ENCODE measurements at regions not wholly inside any gene's neighbourhood (a gene's known extent, or its start where the extent isn't known, plus 50 kb on each side); places are given as distances from the start of the nearest gene placed in this dataset.

DNA sequence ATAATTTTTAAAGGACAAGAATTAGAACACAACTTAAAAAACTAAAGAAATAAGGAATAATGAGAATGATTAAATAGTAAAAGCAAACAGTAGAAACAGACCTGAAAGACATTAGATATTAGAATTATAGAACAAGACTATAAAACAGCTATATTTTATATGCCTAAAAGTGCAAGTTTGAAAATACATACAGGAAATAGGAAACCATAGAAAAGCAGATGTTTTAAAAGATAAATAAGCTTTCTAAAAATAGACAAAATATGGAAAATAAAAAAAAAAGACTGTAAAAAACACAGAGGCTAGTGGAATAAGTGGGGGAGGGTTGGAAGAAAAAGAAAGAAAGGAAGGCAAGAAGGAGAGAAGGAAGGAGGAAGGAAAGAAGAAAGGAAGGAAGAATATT, 407.3 kb downstream of the IDS start:
- H3K4me1 ChIP-seq (ENCODE audit: control insufficient read depth in 1 of 2, low read depth in 2 of 2) = no peaks in the 10 kb centered on the region
- H3K27ac ChIP-seq = no peak overlapping the region
- H3K9me3 ChIP-seq = no peaks in the 10 kb centered on the region
- DNase-seq (ENCODE audit: low spot score) (no peak), ATAC-seq (ENCODE audit: insufficient number of reproducible peaks, low FRiP score, low read depth) (no peak)
- H3K36me3 ChIP-seq = no peaks in the 10 kb centered on the region
- TF ChIP-seq, protein P1, sequence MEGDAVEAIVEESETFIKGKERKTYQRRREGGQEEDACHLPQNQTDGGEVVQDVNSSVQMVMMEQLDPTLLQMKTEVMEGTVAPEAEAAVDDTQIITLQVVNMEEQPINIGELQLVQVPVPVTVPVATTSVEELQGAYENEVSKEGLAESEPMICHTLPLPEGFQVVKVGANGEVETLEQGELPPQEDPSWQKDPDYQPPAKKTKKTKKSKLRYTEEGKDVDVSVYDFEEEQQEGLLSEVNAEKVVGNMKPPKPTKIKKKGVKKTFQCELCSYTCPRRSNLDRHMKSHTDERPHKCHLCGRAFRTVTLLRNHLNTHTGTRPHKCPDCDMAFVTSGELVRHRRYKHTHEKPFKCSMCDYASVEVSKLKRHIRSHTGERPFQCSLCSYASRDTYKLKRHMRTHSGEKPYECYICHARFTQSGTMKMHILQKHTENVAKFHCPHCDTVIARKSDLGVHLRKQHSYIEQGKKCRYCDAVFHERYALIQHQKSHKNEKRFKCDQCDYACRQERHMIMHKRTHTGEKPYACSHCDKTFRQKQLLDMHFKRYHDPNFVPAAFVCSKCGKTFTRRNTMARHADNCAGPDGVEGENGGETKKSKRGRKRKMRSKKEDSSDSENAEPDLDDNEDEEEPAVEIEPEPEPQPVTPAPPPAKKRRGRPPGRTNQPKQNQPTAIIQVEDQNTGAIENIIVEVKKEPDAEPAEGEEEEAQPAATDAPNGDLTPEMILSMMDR (IDR thresholded peaks at IDR 0.05) = no peak
- H3K4me3 ChIP-seq = no peak overlapping the region
- H3K27me3 ChIP-seq (replicated peaks; ENCODE audit: insufficient read depth) = no peaks in the 10 kb centered on the region

DNA sequence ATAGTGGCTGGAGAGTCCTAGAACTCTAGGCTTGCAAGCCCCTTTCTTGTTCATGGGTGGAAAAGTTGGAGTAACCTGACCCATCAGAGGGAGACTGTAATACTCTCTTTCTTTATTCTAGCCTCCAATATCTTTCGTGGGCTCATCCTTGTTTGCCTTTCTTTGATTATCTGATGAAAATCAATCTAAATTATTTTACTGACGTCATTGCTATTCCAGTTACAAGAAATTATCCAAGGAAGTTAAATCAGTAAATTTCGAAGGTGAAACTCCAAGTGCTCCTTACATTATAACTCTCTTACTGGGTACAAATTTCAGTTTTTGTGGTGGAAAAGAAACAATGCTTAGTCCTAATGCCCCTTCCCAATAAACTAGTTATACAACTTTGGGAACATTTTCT, 412.9 kb downstream of the IDS start:
- TF ChIP-seq, protein P1 (IDR thresholded peaks at IDR 0.05) = no peak
- Histone ChIP-seq H3K27me3 (replicated peaks; ENCODE audit: insufficient read depth) (no peaks in the 10 kb centered on the region), H3K27ac (no peak overlapping the region), H3K9me3 (no peaks in the 10 kb centered on the region), H3K4me1 (ENCODE audit: control insufficient read depth in 1 of 2, low read depth in 2 of 2) (no peaks in the 10 kb centered on the region), H3K36me3 (no peaks in the 10 kb centered on the region), H3K4me3 (no peak overlapping the region)
- DNase-seq (ENCODE audit: low spot score) (no peak), ATAC-seq (ENCODE audit: insufficient number of reproducible peaks, low FRiP score, low read depth) (no peak)

DNA sequence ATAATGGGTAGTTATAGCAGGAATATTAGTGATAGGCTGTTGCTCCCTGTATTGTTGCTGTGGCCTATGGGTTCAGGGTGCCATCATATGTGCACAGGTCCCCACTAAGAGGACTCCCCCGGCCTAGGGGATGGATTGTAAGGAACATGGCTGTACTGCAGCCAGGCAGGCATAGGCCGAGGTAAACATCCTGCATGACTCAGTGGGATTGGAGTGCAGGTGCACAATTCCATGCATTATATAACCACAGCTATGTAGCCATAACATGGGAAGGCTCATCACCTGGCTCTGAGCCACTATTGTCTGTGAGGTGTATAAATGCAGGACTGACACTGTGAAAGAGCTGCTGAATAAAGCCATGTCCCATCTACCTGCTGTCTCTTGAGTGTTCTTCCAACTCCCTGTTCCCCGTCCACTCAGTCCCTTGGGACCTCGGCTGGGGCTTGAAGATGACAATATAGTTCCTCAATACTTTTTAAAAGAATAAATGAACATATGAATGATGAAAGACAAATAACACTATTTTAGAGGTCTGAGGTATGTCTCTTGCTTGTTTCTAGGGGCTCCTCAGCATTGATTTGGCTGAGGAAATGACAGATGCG, 425.2 kb downstream of the IDS start:
- Histone ChIP-seq H3K4me1 (ENCODE audit: control insufficient read depth in 1 of 2, low read depth in 2 of 2) (no peaks in the 10 kb centered on the region), H3K27ac (no peak overlapping the region), H3K36me3 (no peaks in the 10 kb centered on the region), H3K4me3 (no peak overlapping the region), H3K9me3 (no peaks in the 10 kb centered on the region), H3K27me3 (replicated peaks; ENCODE audit: insufficient read depth) (no peaks in the 10 kb centered on the region)
- ATAC-seq (ENCODE audit: insufficient number of reproducible peaks, low FRiP score, low read depth) (no peak), DNase-seq (ENCODE audit: low spot score) (no peak)
- TF ChIP-seq, protein P1 (IDR thresholded peaks at IDR 0.05) = no peak

DNA sequence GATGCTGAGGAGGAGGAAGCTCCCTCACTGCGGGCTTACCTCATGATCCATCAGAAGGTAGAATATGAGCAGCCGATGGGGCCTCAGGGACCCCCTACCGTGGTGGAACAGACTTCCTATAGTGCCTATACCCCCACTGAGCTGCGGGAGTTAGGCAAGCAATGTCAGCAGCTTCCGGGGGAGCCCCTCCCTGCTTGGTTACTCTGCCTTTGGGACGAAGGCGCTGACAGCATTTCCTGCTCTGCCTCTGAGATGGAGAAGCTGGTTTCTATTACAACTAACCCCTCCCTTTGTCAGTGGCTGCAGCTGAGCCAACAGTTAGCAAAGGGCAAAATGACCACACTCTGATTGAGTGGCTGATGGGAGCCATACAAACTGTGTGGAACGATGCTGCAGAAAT, 430.7 kb downstream of the IDS start:
- ATAC-seq (ENCODE audit: insufficient number of reproducible peaks, low FRiP score, low read depth) = no peak
- Histone ChIP-seq H3K9me3 (no peaks in the 10 kb centered on the region), H3K4me1 (ENCODE audit: control insufficient read depth in 1 of 2, low read depth in 2 of 2) (no peaks in the 10 kb centered on the region), H3K27ac (no peak overlapping the region), H3K27me3 (replicated peaks; ENCODE audit: insufficient read depth) (no peaks in the 10 kb centered on the region), H3K4me3 (no peak overlapping the region), H3K36me3 (no peaks in the 10 kb centered on the region)
- TF ChIP-seq, protein P1 (IDR thresholded peaks at IDR 0.05) = no peak
- no peak for DNase-seq (ENCODE audit: low spot score)

DNA sequence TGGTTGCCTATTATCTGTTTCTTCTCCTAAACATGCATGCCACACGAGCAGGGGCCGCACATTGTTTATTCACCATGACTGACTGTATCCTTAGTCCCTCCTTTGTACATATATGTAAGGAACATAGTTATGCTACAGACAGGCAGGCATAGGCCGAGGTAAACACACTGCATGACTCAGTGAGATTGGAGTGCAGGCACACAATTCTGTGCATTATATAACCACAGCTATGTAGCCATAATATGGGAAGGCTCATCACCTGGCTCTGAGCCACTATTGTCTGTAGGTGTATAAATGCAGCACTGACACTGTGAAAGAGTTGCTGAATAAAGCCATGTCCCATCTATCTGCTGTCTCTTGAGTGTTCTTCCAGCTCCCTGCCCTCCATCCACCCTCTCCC, 431.6 kb downstream of the IDS start:
- Histone ChIP-seq H3K27ac (no peak overlapping the region), H3K9me3 (no peaks in the 10 kb centered on the region), H3K27me3 (replicated peaks; ENCODE audit: insufficient read depth) (no peaks in the 10 kb centered on the region), H3K4me3 (no peak overlapping the region), H3K4me1 (ENCODE audit: control insufficient read depth in 1 of 2, low read depth in 2 of 2) (no peaks in the 10 kb centered on the region), H3K36me3 (no peaks in the 10 kb centered on the region)
- TF ChIP-seq, protein P1 (IDR thresholded peaks at IDR 0.05) = no peak
- DNase-seq (ENCODE audit: low spot score) (no peak), ATAC-seq (ENCODE audit: insufficient number of reproducible peaks, low FRiP score, low read depth) (no peak)

All from thoracic aorta (tissue), 2 donors.